Right cardiac atrium (tissue), 5 donors: ENCODE measurements at regions not wholly inside any gene's neighbourhood (a gene's known extent, or its start where the extent isn't known, plus 50 kb on each side); places are given as distances from the start of the nearest gene placed in this dataset.

Experiments used
- ATAC-seq, 2 donors: fragments of 200-7000 bp; cut with Tn5 transposase; one replicate each; pipeline versions ENCODE4 v1.8.0 to v1.9.1; 2020; ENCODE audit warnings: moderate library complexity in 2 of 2, mild to moderate bottlenecking in 1 of 2
- DNase-seq, 3 donors: peaks; one replicate each; pipeline ENCODE4 v3.0.0-alpha.2; 2020
- H3K27ac ChIP-seq: one replicate; pipeline ENCODE4 v1.5.1; 2013; ENCODE audit warnings: mild to moderate bottlenecking, low read length, control low read depth, moderate library complexity
- H3K27me3 ChIP-seq: one replicate; pipeline ENCODE4 v1.6.1; 2013; ENCODE audit not compliant: control insufficient read depth, insufficient read depth
- H3K4me1 ChIP-seq: one replicate; pipeline ENCODE4 v1.6.1; 2013; ENCODE audit warnings: low read length; ENCODE audit not compliant: control insufficient read depth, insufficient read depth
- H3K4me3 ChIP-seq: one replicate; pipeline ENCODE4 v1.5.1; 2013; ENCODE audit warnings: low read length, control low read depth
- H3K9me3 ChIP-seq: one replicate; pipeline ENCODE4 v1.6.1; 2013; ENCODE audit warnings: low read length; ENCODE audit not compliant: control insufficient read depth
- WGBS: extraction: QIAGEN DNeasy Blood & Tissue Kit; methylation state at CpG from one replicate; pipeline ENCODE4 v1.1.7; 2013; 5-methylcytosine and 5-hydroxymethylcytosine counted together
- intact Hi-C, 4 donors: fragments of 100-400 bp; cut with DNase I; formaldehyde crosslinking; loops; one replicate each; pipeline versions ENCODE4 v1.11.0 to v1.14.0; 2022 to 2023
- donor health status: healthy with polysubstance abuse.
- donor health status: DM: no; HTN: yes; CAD: no.
- donor health status: DM: no; HTN: no; CAD: no.
- donor health status: DM: no; HTN: yes; CAD: no; lungs with severe emphysema.
- donor health status: DM: yes; HTN: yes; CAD: no.

DNA sequence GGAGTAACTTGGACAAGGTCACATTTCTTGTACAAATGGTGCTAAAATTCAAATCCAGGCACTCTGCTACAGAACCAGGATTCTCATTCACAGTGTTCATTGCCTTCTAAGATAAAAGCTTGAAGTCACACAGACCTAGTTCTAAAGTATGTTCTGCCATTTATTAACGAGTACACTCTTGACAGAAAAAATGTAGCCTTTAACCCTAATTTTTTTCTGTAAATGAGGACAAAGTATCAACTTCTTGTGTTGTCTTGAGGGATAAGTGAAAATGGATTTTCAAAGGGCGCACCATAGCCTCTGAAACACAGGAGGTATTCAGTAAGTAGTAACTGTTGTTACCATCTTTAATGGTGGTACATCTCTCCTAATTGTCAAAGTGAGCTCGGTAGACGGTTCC lies 379.8 kb upstream of the FLRT2 start:
- no peak for DNase-seq
- Histone ChIP-seq H3K4me3 (no peak overlapping the region), H3K4me1 (no peaks in the 10 kb centered on the region), H3K9me3 (no peaks in the 10 kb centered on the region), H3K27ac (no peak overlapping the region), H3K27me3 (no peaks in the 10 kb centered on the region)
- ATAC-seq, result no peak
- intact Hi-C loops, result no loop called here
- 68% methylated on average over 4 of the region's 4 CpGs for WGBS

DNA sequence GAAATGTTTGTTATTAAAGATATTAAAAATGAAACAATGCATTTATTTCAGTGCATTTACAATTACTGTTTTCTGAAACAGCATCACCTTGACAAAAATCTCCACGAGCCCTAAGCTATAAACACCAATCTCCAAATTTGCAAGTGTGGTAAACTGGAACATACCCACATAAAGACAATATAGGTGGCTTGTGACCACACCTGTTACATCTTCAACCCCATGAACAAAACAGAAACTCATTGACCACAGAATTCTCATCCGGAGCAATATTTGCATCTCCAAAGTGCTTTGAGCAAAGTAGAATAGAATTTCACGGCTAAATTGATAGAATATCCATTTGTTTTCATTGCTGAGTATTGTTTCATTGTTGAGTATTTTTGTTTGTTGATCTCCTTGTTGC lies 375.2 kb upstream of the FLRT2 start:
- no peak for DNase-seq
- no peak overlapping the region for H3K27ac ChIP-seq
- intact Hi-C loops, result no loop called here
- H3K4me1 ChIP-seq, result no peaks in the 10 kb centered on the region
- no peaks in the 10 kb centered on the region for H3K9me3 ChIP-seq
- ATAC-seq, result no peak
- no peak overlapping the region for H3K4me3 ChIP-seq
- 75% methylated on average over 3 of the region's 3 CpGs for WGBS
- no peaks in the 10 kb centered on the region for H3K27me3 ChIP-seq

DNA sequence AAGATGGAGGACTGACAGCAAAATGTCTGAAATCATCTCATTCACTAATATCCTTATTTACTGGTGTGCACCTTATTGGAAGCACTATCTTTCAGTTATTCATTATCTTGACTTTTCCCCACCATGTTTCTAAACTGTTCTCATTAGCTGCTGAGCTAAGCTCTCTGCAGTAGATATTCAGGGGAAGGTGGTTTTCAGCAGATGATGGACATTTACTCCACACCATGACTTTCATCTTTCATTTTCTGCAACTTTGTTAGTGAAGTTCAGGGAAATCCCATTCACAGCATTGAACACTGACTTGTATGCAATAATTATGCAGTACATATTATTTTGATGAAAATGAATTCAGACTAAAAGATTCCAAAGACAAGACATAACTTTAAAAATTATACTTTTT lies 373.6 kb upstream of the FLRT2 start:
- Histone ChIP-seq H3K27me3 (no peaks in the 10 kb centered on the region), H3K27ac (no peak overlapping the region), H3K9me3 (no peaks in the 10 kb centered on the region), H3K4me1 (no peaks in the 10 kb centered on the region), H3K4me3 (no peak overlapping the region)
- intact Hi-C loops, result no loop called here
- ATAC-seq (no peak), DNase-seq (no peak)

DNA sequence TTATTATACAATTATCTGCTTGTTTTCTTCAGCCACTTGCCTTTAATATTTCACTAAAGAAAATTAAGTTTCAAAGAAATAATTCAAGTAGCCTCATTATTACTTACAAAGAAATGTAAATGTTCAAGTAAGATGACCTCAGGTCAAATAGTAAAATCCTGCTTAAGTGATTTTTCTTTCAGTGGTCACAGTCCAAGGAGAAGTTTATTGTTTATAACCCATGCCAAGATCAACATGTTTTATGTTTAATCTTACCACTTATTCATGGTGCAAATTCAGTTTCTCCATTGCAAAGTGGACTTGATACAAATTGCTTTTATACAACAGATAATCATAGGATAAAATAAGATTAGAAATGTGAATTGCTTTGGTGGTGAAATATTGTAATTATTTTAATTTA lies 370.2 kb upstream of the FLRT2 start:
- Histone ChIP-seq H3K9me3 (no peaks in the 10 kb centered on the region), H3K4me3 (no peak overlapping the region), H3K4me1 (no peaks in the 10 kb centered on the region), H3K27ac (no peak overlapping the region), H3K27me3 (no peaks in the 10 kb centered on the region)
- DNase-seq, result no peak
- no peak for ATAC-seq
- intact Hi-C loops, result no loop called here

DNA sequence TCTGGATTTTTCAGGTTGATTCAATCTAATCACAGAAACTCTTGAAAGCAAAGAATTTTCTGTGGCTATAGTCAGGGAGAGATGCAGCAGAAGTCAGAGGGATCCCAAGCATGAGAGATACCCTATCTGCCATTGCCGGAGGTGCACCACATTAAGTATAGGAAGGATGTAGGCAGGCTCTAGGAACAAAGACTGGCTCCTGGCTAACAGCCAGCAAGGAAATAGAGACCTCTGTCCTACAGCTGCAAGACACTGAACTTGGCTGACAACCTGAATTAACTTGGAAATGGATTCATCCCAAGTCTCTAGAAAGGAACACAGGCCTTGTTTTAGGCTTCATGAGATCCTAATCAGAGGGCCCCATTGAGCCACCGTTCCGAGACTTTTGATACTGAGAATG lies 364.9 kb upstream of the FLRT2 start:
- Histone ChIP-seq H3K4me3 (no peak overlapping the region), H3K9me3 (no peaks in the 10 kb centered on the region), H3K27ac (no peak overlapping the region), H3K4me1 (no peaks in the 10 kb centered on the region), H3K27me3 (no peaks in the 10 kb centered on the region)
- WGBS, result 52% methylated on average over 3 of the region's 3 CpGs
- ATAC-seq (peak; percentile 64 to 68), DNase-seq (peak in 1 of 3 donors; percentile 10)
- intact Hi-C loops, result no loop called here

DNA sequence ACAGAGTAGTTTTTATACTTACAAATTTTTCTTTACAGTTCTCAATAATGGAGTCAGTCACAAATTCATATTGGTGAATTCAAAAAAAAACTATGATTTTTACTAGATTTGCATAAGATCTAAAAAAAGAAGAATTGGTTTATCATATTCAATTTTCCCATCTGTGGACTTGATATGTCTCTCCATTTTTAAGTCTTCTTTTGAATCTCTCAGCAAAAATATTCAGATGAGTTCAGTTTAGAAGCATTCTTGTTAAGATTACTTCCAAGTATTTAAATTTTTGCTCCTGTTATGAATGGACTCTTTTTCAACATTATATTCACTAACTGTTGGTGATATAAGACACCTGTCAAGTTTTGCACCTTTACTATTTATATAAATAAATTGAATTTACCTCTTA lies 360.6 kb upstream of the FLRT2 start:
- intact Hi-C loops, result no loop called here
- no peak overlapping the region for H3K4me3 ChIP-seq
- no peaks in the 10 kb centered on the region for H3K9me3 ChIP-seq
- H3K27me3 ChIP-seq, result no peaks in the 10 kb centered on the region
- ATAC-seq (no peak), DNase-seq (no peak)
- H3K27ac ChIP-seq, result no peak overlapping the region
- no peaks in the 10 kb centered on the region for H3K4me1 ChIP-seq

DNA sequence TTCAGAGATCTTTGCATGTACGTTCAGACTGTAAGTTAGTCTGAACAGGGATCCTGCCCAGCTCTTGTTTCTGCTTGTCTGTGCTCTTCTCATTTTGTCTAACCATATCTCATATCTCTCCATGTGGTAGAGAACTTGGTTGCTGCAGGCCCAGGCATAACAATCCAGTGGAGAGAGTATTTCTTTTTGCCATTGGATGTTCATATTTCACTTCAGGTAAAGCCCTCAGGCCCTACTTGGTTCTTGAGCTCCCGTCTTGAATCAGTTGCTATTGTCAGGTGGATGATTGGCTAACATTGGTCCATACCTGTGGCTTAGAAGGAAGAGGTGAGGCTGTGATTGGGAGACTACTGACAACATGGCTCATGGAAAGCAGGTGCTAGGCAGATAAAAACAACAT lies 357.7 kb upstream of the FLRT2 start:
- no peak overlapping the region for H3K27ac ChIP-seq
- H3K4me1 ChIP-seq, result no peaks in the 10 kb centered on the region
- DNase-seq (no peak), ATAC-seq (no peak)
- no peaks in the 10 kb centered on the region for H3K27me3 ChIP-seq
- intact Hi-C loops, result no loop called here
- no peaks in the 10 kb centered on the region for H3K9me3 ChIP-seq
- H3K4me3 ChIP-seq, result no peak overlapping the region
- 70% methylated on average over 2 of the region's 2 CpGs for WGBS

DNA sequence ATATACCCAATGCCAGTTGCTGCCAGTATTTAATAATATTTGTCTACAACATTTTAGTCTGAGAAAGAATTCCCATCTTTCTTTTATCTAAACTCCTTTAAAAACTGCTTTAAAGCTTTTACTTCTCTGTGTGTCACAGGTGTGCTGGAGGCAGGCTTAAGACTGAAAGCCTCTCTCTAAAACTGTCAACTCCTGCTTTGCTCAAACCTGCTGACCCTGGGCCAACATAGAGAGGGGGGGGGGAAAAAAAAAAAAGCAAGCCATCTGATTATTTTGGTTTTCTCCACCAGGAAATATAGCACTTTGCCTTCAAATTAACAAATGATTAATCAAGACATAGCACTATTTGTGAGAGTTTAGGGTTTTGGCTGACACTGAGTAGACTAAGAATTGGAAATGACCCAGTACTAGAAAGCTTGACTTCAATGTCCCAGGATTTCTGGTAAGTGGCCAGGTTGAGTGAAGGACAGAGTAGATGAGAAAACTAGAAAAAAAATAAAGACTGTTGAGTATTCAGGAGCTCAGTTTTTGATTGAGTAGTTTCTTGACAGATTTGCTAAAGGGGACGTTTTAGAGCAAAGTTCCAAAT lies 357.0 kb upstream of the FLRT2 start:
- no peaks in the 10 kb centered on the region for H3K27me3 ChIP-seq
- intact Hi-C loops, result no loop called here
- 49% methylated on average over 1 of the region's 1 CpG for WGBS
- H3K4me1 ChIP-seq, result no peaks in the 10 kb centered on the region
- ATAC-seq, result no peak
- H3K9me3 ChIP-seq, result no peaks in the 10 kb centered on the region
- no peak overlapping the region for H3K27ac ChIP-seq
- H3K4me3 ChIP-seq, result no peak overlapping the region
- DNase-seq, result no peak

DNA sequence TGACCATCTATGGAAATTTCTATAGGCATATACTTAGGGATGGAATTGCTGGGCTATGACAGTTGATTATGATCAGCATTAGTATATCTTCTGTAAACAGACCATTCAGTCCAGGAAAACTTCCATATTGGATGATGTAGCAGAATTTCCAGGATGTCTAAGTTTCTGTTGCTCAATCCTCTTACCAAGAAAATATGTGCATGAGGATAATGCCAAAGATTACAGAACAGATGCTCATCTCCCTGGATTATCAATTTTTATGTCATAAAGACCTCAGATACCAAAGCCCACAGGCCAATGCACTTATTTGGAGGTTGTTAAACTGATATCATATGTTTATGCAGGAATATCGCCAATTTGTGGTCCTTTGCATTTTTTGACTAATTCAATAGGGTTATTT lies 354.4 kb upstream of the FLRT2 start:
- no peaks in the 10 kb centered on the region for H3K9me3 ChIP-seq
- ATAC-seq (no peak), DNase-seq (no peak)
- no peaks in the 10 kb centered on the region for H3K27me3 ChIP-seq
- 92% methylated on average over 1 of the region's 1 CpG for WGBS
- no peaks in the 10 kb centered on the region for H3K4me1 ChIP-seq
- H3K4me3 ChIP-seq, result no peak overlapping the region
- intact Hi-C loops, result no loop called here
- no peak overlapping the region for H3K27ac ChIP-seq

DNA sequence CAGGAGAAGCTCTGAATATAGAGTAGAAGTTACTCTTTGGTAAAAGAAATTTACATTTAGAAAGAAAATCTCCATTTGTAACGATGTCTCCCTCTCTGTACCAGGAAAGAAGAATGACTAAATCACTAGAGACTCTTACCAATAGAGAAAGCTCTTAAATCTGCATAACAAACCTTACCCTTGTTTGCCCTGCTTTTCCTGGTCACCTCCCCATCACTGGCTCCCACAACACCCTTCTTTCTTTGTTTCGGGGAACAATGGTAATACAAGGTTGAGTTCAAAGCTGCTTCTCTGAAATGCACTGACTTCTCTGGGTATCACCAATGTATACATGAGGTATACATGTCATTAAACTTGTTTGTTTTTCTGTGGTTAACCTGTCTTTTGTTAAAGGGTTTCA lies 351.1 kb upstream of the FLRT2 start:
- Histone ChIP-seq H3K4me1 (no peaks in the 10 kb centered on the region), H3K27me3 (no peaks in the 10 kb centered on the region), H3K4me3 (no peak overlapping the region), H3K9me3 (no peaks in the 10 kb centered on the region), H3K27ac (no peak overlapping the region)
- intact Hi-C loops, result no loop called here
- DNase-seq, result no peak
- 86% methylated on average over 2 of the region's 2 CpGs for WGBS
- no peak for ATAC-seq

DNA sequence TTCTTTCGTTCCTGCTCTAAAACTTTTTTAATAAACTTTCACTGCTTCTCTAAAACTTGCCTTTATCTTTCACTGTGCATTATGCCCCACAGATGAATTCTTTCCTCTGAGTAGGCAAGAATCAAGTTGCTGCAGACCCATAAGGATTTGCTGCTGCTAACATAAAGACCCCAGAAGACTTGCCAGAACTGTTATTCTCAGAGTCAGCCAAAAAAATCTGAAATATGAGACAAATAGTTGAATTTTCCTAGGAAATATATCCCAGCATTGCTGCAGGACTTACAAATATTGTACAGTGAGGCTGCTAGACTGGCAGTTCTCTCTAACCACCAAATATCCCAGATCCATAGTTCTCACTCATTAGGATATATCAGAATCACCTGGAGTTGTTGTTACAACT lies 349.1 kb upstream of the FLRT2 start:
- intact Hi-C loops, result no loop called here

DNA sequence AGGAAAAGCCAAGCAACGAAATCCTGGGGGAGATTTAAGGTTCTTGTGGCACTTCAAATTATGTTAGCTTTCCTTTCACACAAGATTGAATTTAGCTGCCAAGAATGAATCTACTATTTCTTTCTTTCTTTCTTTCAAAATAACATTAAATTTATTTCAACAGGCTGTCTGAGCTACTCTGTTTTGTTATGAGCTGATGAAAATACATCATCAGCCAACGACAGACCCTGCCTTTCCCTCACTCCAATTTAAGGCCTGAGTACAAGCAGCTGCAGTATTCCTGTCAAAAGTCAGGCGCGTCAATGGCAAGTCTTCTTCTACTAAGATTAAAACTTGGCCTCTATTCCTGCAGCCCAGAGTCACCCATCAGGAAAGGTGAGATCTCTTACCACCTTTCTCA lies 347.7 kb upstream of the FLRT2 start:
- 60% methylated on average over 4 of the region's 4 CpGs for WGBS
- ATAC-seq (peak in 1 of 2 donors; percentile 74), DNase-seq (peak in 1 of 3 donors; percentile 32)
- Histone ChIP-seq H3K27ac (no peak overlapping the region), H3K4me1 (no peaks in the 10 kb centered on the region), H3K9me3 (no peaks in the 10 kb centered on the region), H3K27me3 (no peaks in the 10 kb centered on the region), H3K4me3 (no peak overlapping the region)
- intact Hi-C loops, result no loop called here

More for the DNA sequence above, 349.1 kb upstream of the FLRT2 start:
- Histone ChIP-seq H3K4me3 (no peak overlapping the region), H3K27ac (no peak overlapping the region), H3K4me1 (no peaks in the 10 kb centered on the region), H3K27me3 (no peaks in the 10 kb centered on the region), H3K9me3 (no peaks in the 10 kb centered on the region)
- ATAC-seq (no peak), DNase-seq (no peak)
- WGBS, result 71% methylated on average over 1 of the region's 1 CpG
